Heart left ventricle (tissue), 16 donors: ENCODE measurements at regions not wholly inside any gene's neighbourhood (a gene's known extent, or its start where the extent isn't known, plus 50 kb on each side); places are given as distances from the start of the nearest gene placed in this dataset.

Experiments used
- ATAC-seq, 4 donors: fragments of 200-7000 bp; cut with Tn5 transposase; one replicate each; pipeline ENCODE4 v1.9.1; 2020 to 2022; ENCODE audit warnings: moderate library complexity in 4 of 4, mild to moderate bottlenecking in 3 of 4, moderate number of reproducible peaks in 1 of 4
- DNase-seq, 5 donors: peaks; one replicate each; pipeline ENCODE4 v3.0.0-alpha.2; 2020
- H3K27ac ChIP-seq, 12 donors: fragments of 200-600 bp; sonication (generic) in 4 of 12; one replicate each; pipeline versions ENCODE4 v1.5.0 to v1.8.0; 2016 to 2022; ENCODE audit warnings: mild to moderate bottlenecking in 2 of 12
- H3K27me3 ChIP-seq, 9 donors: fragments of 200-600 bp; sonication (generic) in 2 of 9; one replicate each; pipeline versions ENCODE4 v1.5.1 to v1.8.0; 2016 to 2022; ENCODE audit warnings: mild to moderate bottlenecking in 3 of 9
- H3K36me3 ChIP-seq, 9 donors: fragments of 200-600 bp; sonication (generic) in 2 of 9; one replicate each; pipeline versions ENCODE4 v1.5.0 to v1.8.0; 2018 to 2022; ENCODE audit warnings: mild to moderate bottlenecking in 2 of 9
- H3K4me1 ChIP-seq, 12 donors: fragments of 200-600 bp; sonication (generic) in 4 of 12; one replicate each; pipeline versions ENCODE4 v1.5.0 to v1.8.0; 2016 to 2022; ENCODE audit warnings: mild to moderate bottlenecking in 3 of 12
- H3K4me3 ChIP-seq, 12 donors: fragments of 200-600 bp; sonication (generic) in 4 of 12; one replicate each; pipeline versions ENCODE4 v1.5.0 to v1.8.0; 2017 to 2022; ENCODE audit warnings: mild to moderate bottlenecking in 9 of 12, moderate library complexity in 4 of 12
- H3K9me3 ChIP-seq, 12 donors: fragments of 200-600 bp; sonication (generic) in 4 of 12; one replicate each; pipeline versions ENCODE4 v1.5.0 to v1.8.0; 2016 to 2022; ENCODE audit warnings: mild to moderate bottlenecking in 1 of 12
- POLR2A ChIP-seq, 2 donors: fragments of 450-650 bp; IDR thresholded peaks; one replicate each; pipeline ENCODE4 v1.6.1; 2017; ENCODE audit warnings: antibody characterized with exemption in 2 of 2, mild to moderate bottlenecking in 2 of 2, moderate library complexity in 2 of 2
- WGBS, 4 donors: extraction: QIAGEN DNeasy Blood & Tissue Kit in 2 of 4; methylation state at CpG; one replicate each; pipeline versions ENCODE4 v1.1.5 to v1.1.7; 2013 to 2018; 5-methylcytosine and 5-hydroxymethylcytosine counted together
- intact Hi-C, 10 donors: fragments of 100-400 bp; cut with DNase I; formaldehyde crosslinking; loops; one replicate each; pipeline versions ENCODE4 v1.11.1 to v1.14.2; 2022
- TF ChIP-seq, protein P1 (sequence below), 12 donors: fragments of 200-600 bp; sonication (generic) in 4 of 12; IDR thresholded peaks; one replicate each; pipeline versions ENCODE4 v1.5.0 to v1.8.0; 2018 to 2022; ENCODE audit warnings: antibody characterized with exemption in 12 of 12, mild to moderate bottlenecking in 5 of 12
- donor health status: ischemic (EF 13 %, LVEDD 7.1; RV severe dilation, severe dysfunction).
- donor health status: healthy with polysubstance abuse.
- donor health status: DM: no; HTN: yes; CAD: no.
- donor health status: DM: no; HTN: no; CAD: no.
- donor health status: ischemic (EF 25% LVEDD 6.9; RV normal size, moderate dysfunction).
- donor health status: ischemic (EF 25% LVEDD 5.7; RV mildly dilated, moderate dysfunction).
- donor health status: healthy.
- donor health status: DM: yes; HTN: yes; CAD: no.
- donor health status: ischemic (EF 35%, LVEDD 5.7; RV mildly dilated, moderate dysfunction).
- donor health status: nonischemic (EF 11% LVEDD 7.7; RV severe dilation, severe dysfunction).
- donor health status: DM: yes; HTN: yes; CAD: no.
- donor health status: PGD.
- donor health status: ischemic (EF 29% LVEDD 5.4; RV normal size, mild dysfunction).
- donor health status: nonischemic (EF 23%, LVEDD 6.1; RV moderate dilation, normal function).

DNA sequence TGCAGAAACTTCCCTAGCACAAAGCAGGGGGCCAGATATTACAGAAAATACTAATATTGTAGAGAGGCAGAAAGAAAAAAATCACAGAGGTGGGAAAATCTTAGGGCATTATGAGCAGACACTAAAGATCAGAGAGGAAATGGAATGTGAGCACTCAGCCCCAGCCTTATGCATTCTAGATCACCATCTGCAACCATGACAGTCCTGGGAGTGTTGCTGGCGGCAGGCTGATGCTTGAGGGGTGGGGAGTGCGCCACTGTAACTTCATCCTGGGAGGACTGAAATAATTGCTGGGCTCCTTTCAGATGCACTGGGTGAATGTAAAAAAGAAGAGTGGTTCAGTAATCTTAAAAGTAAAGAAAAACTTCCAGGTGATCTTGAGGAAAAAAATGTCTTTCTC is 427.6 kb upstream of the SEMA6D start:
- H3K4me3 ChIP-seq, result no peak overlapping the region
- H3K27ac ChIP-seq, result no peak overlapping the region
- intact Hi-C loops, result no loop called here
- DNase-seq (no peak), ATAC-seq (no peak)
- TF ChIP-seq, protein P1, sequence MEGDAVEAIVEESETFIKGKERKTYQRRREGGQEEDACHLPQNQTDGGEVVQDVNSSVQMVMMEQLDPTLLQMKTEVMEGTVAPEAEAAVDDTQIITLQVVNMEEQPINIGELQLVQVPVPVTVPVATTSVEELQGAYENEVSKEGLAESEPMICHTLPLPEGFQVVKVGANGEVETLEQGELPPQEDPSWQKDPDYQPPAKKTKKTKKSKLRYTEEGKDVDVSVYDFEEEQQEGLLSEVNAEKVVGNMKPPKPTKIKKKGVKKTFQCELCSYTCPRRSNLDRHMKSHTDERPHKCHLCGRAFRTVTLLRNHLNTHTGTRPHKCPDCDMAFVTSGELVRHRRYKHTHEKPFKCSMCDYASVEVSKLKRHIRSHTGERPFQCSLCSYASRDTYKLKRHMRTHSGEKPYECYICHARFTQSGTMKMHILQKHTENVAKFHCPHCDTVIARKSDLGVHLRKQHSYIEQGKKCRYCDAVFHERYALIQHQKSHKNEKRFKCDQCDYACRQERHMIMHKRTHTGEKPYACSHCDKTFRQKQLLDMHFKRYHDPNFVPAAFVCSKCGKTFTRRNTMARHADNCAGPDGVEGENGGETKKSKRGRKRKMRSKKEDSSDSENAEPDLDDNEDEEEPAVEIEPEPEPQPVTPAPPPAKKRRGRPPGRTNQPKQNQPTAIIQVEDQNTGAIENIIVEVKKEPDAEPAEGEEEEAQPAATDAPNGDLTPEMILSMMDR (IDR thresholded peaks at IDR 0.05), result no peak
- no peak for TF ChIP-seq POLR2A (IDR thresholded peaks at IDR 0.05)
- no peaks in the 10 kb centered on the region for H3K36me3 ChIP-seq
- peaks cover 0 to 18% (median 0%) of the 10 kb centered on the region in 12 donors for H3K4me1 ChIP-seq
- peaks cover 0 to 4% (median 0%) of the 10 kb centered on the region in 12 donors for H3K9me3 ChIP-seq
- H3K27me3 ChIP-seq, result no peaks in the 10 kb centered on the region
- WGBS, 4 donors, result 90 to 98% (median 98%) methylated on average over 2 of the region's 2 CpGs

GRCh38 chr15:47291767-47292166 is 425.5 kb upstream of the SEMA6D start:
- WGBS, 4 donors, result 71 to 81% (median 74%) methylated on average over 2 of the region's 2 CpGs
- no peaks in the 10 kb centered on the region for H3K27me3 ChIP-seq
- H3K36me3 ChIP-seq, result no peaks in the 10 kb centered on the region
- no peak overlapping the region for H3K27ac ChIP-seq
- TF ChIP-seq, protein P1 (IDR thresholded peaks at IDR 0.05), result no peak
- no peak for TF ChIP-seq POLR2A (IDR thresholded peaks at IDR 0.05)
- H3K4me3 ChIP-seq, result no peak overlapping the region
- H3K9me3 ChIP-seq, result peaks cover 0 to 4% (median 0%) of the 10 kb centered on the region in 12 donors
- H3K4me1 ChIP-seq, result peaks cover 0 to 18% (median 0%) of the 10 kb centered on the region in 12 donors
- intact Hi-C loops, result no loop called here
- DNase-seq (no peak), ATAC-seq (no peak)

- Histone ChIP-seq H3K36me3 (no peaks in the 10 kb centered on the region), H3K27me3 (no peaks in the 10 kb centered on the region), H3K4me1 (peaks cover 0 to 18% (median 0%) of the 10 kb centered on the region in 12 donors), H3K9me3 (peaks cover 0 to 4% (median 0%) of the 10 kb centered on the region in 12 donors), H3K27ac (peak overlapping the region in 1 of 12 donors; percentile 22), H3K4me3 (no peak overlapping the region)
- intact Hi-C loops, result no loop called here
- 65 to 74% (median 71%) methylated on average over 6 of the region's 6 CpGs for WGBS, 4 donors
- DNase-seq, result no peak
- ATAC-seq, result no peak
- no peak for TF ChIP-seq POLR2A (IDR thresholded peaks at IDR 0.05)
Observed at GRCh38 chr15:47292638-47293190, 424.6 kb upstream of the SEMA6D start.

GRCh38 chr15:47293466-47294162 is 423.7 kb upstream of the SEMA6D start:
- Histone ChIP-seq H3K27me3 (no peaks in the 10 kb centered on the region), H3K4me3 (no peak overlapping the region), H3K36me3 (no peaks in the 10 kb centered on the region), H3K4me1 (peaks cover 0 to 18% (median 0%) of the 10 kb centered on the region in 12 donors), H3K27ac (peak overlapping the region in 4 of 12 donors; percentile 13 to 40 (median 18)), H3K9me3 (peaks cover 0 to 4% (median 0%) of the 10 kb centered on the region in 12 donors)
- TF ChIP-seq, protein P1 (IDR thresholded peaks at IDR 0.05), result no peak
- no peak for TF ChIP-seq POLR2A (IDR thresholded peaks at IDR 0.05)
- ATAC-seq (peak; percentile 77 to 82 (median 80)), DNase-seq (peak; percentile 22 to 73 (median 50))
- intact Hi-C loops, result no loop called here
- 57 to 61% (median 59%) methylated on average over 6 of the region's 6 CpGs for WGBS, 4 donors
